ENCODE measurements at regions not wholly inside any gene's neighbourhood (a gene's known extent, or its start where the extent isn't known, plus 50 kb on each side); places are given as distances from the start of the nearest gene placed in this dataset.

GRCh38 chr18:38898167-38898566 is 1332.6 kb upstream of the CELF4 start:
- TF ChIP-seq TARDBP (IDR thresholded peaks at IDR 0.05): no peak
- DNase-seq (ENCODE audit: extremely low spot score): no peak
- ChIA-PET POLR2A (no interaction called here), CTCF (no interaction called here)

- TF ChIP-seq ELF4 (IDR thresholded peaks at IDR 0.05) (no peak), SUZ12 (IDR thresholded peaks at IDR 0.05) (no peak), SP1 (IDR thresholded peaks at IDR 0.05) (no peak), FOXM1 (IDR thresholded peaks at IDR 0.05; ENCODE audit: borderline replicate concordance) (no peak), ARNT (IDR thresholded peaks at IDR 0.05) (no peak), LEF1 (IDR thresholded peaks at IDR 0.05; ENCODE audit: borderline replicate concordance) (no peak), NFRKB (IDR thresholded peaks at IDR 0.05) (no peak), TARDBP (IDR thresholded peaks at IDR 0.05) (no peak), BHLHE40 (IDR thresholded peaks at IDR 0.05; ENCODE audit: borderline replicate concordance) (no peak), FOXA1 (IDR thresholded peaks at IDR 0.05) (no peak), L3MBTL2 (conservative IDR thresholded peaks at IDR 0.05) (no peak), FOXK2 (IDR thresholded peaks at IDR 0.05) (no peak), HDGF (IDR thresholded peaks at IDR 0.05; ENCODE audit: borderline replicate concordance) (no peak), ZNF384 (IDR thresholded peaks at IDR 0.05) (no peak), CTBP1 (IDR thresholded peaks at IDR 0.05; ENCODE audit: borderline replicate concordance) (no peak)
- TF ChIP-seq, protein P1, sequence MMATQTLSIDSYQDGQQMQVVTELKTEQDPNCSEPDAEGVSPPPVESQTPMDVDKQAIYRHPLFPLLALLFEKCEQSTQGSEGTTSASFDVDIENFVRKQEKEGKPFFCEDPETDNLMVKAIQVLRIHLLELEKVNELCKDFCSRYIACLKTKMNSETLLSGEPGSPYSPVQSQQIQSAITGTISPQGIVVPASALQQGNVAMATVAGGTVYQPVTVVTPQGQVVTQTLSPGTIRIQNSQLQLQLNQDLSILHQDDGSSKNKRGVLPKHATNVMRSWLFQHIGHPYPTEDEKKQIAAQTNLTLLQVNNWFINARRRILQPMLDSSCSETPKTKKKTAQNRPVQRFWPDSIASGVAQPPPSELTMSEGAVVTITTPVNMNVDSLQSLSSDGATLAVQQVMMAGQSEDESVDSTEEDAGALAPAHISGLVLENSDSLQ (IDR thresholded peaks at IDR 0.05): no peak
- POLR2A ChIA-PET: no interaction called here
- DNase-seq (ENCODE audit: extremely low spot score): no peak
- CTCF ChIA-PET: no interaction called here
These were observed 1330.0 kb upstream of the CELF4 start for GRCh38 chr18:38895560-38895959.

- ChIA-PET POLR2A (no interaction called here), CTCF (no interaction called here)
- no peak for DNase-seq (ENCODE audit: extremely low spot score)
- TF ChIP-seq SUZ12 (IDR thresholded peaks at IDR 0.05) (no peak), ZNF384 (IDR thresholded peaks at IDR 0.05) (no peak), ELF4 (IDR thresholded peaks at IDR 0.05) (no peak), ARNT (IDR thresholded peaks at IDR 0.05) (no peak), TARDBP (IDR thresholded peaks at IDR 0.05) (no peak), L3MBTL2 (conservative IDR thresholded peaks at IDR 0.05) (no peak), FOXK2 (IDR thresholded peaks at IDR 0.05) (no peak), SP1 (IDR thresholded peaks at IDR 0.05) (no peak), FOXM1 (IDR thresholded peaks at IDR 0.05; ENCODE audit: borderline replicate concordance) (no peak), FOXA1 (IDR thresholded peaks at IDR 0.05) (no peak), LEF1 (IDR thresholded peaks at IDR 0.05; ENCODE audit: borderline replicate concordance) (no peak), NFRKB (IDR thresholded peaks at IDR 0.05) (no peak), BHLHE40 (IDR thresholded peaks at IDR 0.05; ENCODE audit: borderline replicate concordance) (no peak)
- TF ChIP-seq, protein P1 (IDR thresholded peaks at IDR 0.05): no peak
These were observed 1322.0 kb upstream of the CELF4 start for GRCh38 chr18:38887671-38888020.

DNA sequence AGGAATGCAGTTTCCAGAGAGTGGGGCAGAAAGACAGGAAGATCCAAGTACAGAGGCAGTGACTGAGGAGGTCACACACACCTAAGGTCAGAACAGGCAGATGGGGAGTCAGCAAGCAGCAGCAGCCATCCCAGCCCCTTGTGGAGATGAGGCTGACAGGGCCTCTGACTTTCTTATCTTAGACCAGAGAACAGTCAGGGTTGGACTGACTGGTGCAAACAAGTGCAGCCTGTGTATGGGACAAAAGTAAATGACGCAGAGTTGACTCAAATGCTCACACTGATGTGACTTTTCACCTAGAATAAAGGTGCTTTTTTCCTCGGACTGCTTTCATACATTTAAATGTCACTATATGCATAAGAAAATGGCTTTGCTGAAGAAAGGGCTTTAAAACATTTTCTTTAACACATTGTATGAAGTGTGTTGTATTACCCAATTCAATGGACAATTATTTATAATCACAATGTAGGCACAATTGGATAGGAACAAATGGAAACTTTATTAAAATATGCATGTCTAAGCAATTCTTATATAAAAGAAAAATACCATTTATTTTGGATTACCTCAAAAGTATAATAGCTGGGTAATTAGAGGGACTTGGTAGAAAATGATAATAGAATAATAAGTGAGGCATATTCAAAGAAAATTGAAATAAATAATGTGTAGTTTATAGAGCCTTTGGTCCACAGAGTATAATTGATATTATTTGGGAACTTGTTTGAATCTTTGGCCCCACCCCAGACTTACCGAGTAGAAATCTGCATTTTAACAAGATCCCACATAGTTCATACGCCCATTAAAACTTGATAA is 1321.5 kb upstream of the CELF4 start:
- TF ChIP-seq, protein P1 (IDR thresholded peaks at IDR 0.05): no peak
- TF ChIP-seq NFRKB (IDR thresholded peaks at IDR 0.05) (no peak), SUZ12 (IDR thresholded peaks at IDR 0.05) (no peak), ARNT (IDR thresholded peaks at IDR 0.05) (no peak), L3MBTL2 (conservative IDR thresholded peaks at IDR 0.05) (no peak), FOXA1 (IDR thresholded peaks at IDR 0.05) (no peak), ELF4 (IDR thresholded peaks at IDR 0.05) (no peak), CTBP1 (IDR thresholded peaks at IDR 0.05; ENCODE audit: borderline replicate concordance) (no peak), TARDBP (IDR thresholded peaks at IDR 0.05) (no peak), LEF1 (IDR thresholded peaks at IDR 0.05; ENCODE audit: borderline replicate concordance) (no peak)
- CTCF ChIA-PET: no interaction called here
- POLR2A ChIA-PET: no interaction called here
- DNase-seq (ENCODE audit: extremely low spot score): no peak

- TF ChIP-seq LEF1 (IDR thresholded peaks at IDR 0.05; ENCODE audit: borderline replicate concordance) (no peak), NFRKB (IDR thresholded peaks at IDR 0.05) (no peak), ZNF384 (IDR thresholded peaks at IDR 0.05) (no peak), ELF4 (IDR thresholded peaks at IDR 0.05) (no peak), FOXA1 (IDR thresholded peaks at IDR 0.05) (no peak), L3MBTL2 (conservative IDR thresholded peaks at IDR 0.05) (no peak), ARNT (IDR thresholded peaks at IDR 0.05) (no peak), SP1 (IDR thresholded peaks at IDR 0.05) (no peak), BHLHE40 (IDR thresholded peaks at IDR 0.05; ENCODE audit: borderline replicate concordance) (no peak), TARDBP (IDR thresholded peaks at IDR 0.05) (no peak), FOXK2 (IDR thresholded peaks at IDR 0.05) (no peak), SUZ12 (IDR thresholded peaks at IDR 0.05) (no peak), FOXM1 (IDR thresholded peaks at IDR 0.05; ENCODE audit: borderline replicate concordance) (no peak), CTBP1 (IDR thresholded peaks at IDR 0.05; ENCODE audit: borderline replicate concordance) (no peak), HDGF (IDR thresholded peaks at IDR 0.05; ENCODE audit: borderline replicate concordance) (no peak)
- TF ChIP-seq, protein P1 (IDR thresholded peaks at IDR 0.05): no peak
- CTCF ChIA-PET: no interaction called here
- POLR2A ChIA-PET: no interaction called here
- DNase-seq (ENCODE audit: extremely low spot score): no peak
These were observed 1320.6 kb upstream of the CELF4 start for GRCh38 chr18:38886235-38886634.

- no peak for DNase-seq (ENCODE audit: extremely low spot score)
- TF ChIP-seq NFRKB (IDR thresholded peaks at IDR 0.05) (no peak), FOXA1 (IDR thresholded peaks at IDR 0.05) (no peak), HDGF (IDR thresholded peaks at IDR 0.05; ENCODE audit: borderline replicate concordance) (no peak), ELF4 (IDR thresholded peaks at IDR 0.05) (no peak), LEF1 (IDR thresholded peaks at IDR 0.05; ENCODE audit: borderline replicate concordance) (no peak), ARNT (IDR thresholded peaks at IDR 0.05) (no peak), FOXK2 (IDR thresholded peaks at IDR 0.05) (no peak), FOXM1 (IDR thresholded peaks at IDR 0.05; ENCODE audit: borderline replicate concordance) (no peak), ZNF384 (IDR thresholded peaks at IDR 0.05) (no peak), SUZ12 (IDR thresholded peaks at IDR 0.05) (no peak), L3MBTL2 (conservative IDR thresholded peaks at IDR 0.05) (no peak), BHLHE40 (IDR thresholded peaks at IDR 0.05; ENCODE audit: borderline replicate concordance) (no peak), CTBP1 (IDR thresholded peaks at IDR 0.05; ENCODE audit: borderline replicate concordance) (no peak)
- CTCF ChIA-PET: no interaction called here
- POLR2A ChIA-PET: no interaction called here
These were observed 1318.5 kb upstream of the CELF4 start for GRCh38 chr18:38884050-38884449.

Data from HEK293T (cell line).